Liver (tissue), 8 donors: ENCODE measurements at regions not wholly inside any gene's neighbourhood (a gene's known extent, or its start where the extent isn't known, plus 50 kb on each side); places are given as distances from the start of the nearest gene placed in this dataset.

Experiments
- DNase-seq: peaks from one replicate; pipeline ENCODE4 v3.0.0-alpha.2; 2017; ENCODE audit warnings: low spot score
- H3K27ac ChIP-seq, 2 donors: one replicate each; pipeline ENCODE4 v1.7.0; 2013; ENCODE audit warnings: inconsistent platforms in 2 of 2, low read length in 2 of 2, control low read depth in 1 of 2, low read depth in 1 of 2, mild to moderate bottlenecking in 1 of 2
- H3K27me3 ChIP-seq, 4 donors: one replicate each; pipeline versions ENCODE4 v1.6.1 to v1.7.0; 2013; ENCODE audit warnings: low read length in 3 of 4, inconsistent platforms in 1 of 4, mild to moderate bottlenecking in 1 of 4, moderate library complexity in 1 of 4; ENCODE audit not compliant: control insufficient read depth in 4 of 4, insufficient read depth in 4 of 4
- H3K36me3 ChIP-seq, 4 donors: one replicate each; pipeline versions ENCODE4 v1.6.1 to v1.7.0; 2013; ENCODE audit warnings: low read length in 3 of 4, mild to moderate bottlenecking in 3 of 4, low read depth in 1 of 4, moderate library complexity in 1 of 4; ENCODE audit not compliant: control insufficient read depth in 4 of 4, insufficient read depth in 3 of 4
- H3K4me1 ChIP-seq, 4 donors: one replicate each; pipeline versions ENCODE4 v1.6.1 to v1.7.0; 2013; ENCODE audit warnings: low read length in 3 of 4, mild to moderate bottlenecking in 3 of 4, moderate library complexity in 1 of 4; ENCODE audit not compliant: control insufficient read depth in 4 of 4, insufficient read depth in 4 of 4
- H3K4me3 ChIP-seq, 3 donors: one replicate each; pipeline versions ENCODE4 v1.6.1 to v1.7.0; 2013; ENCODE audit warnings: low read length in 3 of 3, control low read depth in 1 of 3, low read depth in 1 of 3, mild to moderate bottlenecking in 1 of 3
- H3K9ac ChIP-seq, 2 donors: one replicate each; pipeline ENCODE4 v1.7.0; 2013; ENCODE audit warnings: low read length in 2 of 2, mild to moderate bottlenecking in 2 of 2, moderate library complexity in 2 of 2, control low read depth in 1 of 2, low read depth in 1 of 2
- H3K9me3 ChIP-seq, 4 donors: one replicate each; pipeline versions ENCODE4 v1.6.1 to v1.7.0; 2013; ENCODE audit warnings: low read length in 3 of 4; ENCODE audit not compliant: control insufficient read depth in 4 of 4
- EGR1 ChIP-seq, 2 donors: IDR thresholded peaks; 2 replicates each; pipeline ENCODE4 v1.6.1; 2016 to 2018; ENCODE audit warnings: antibody characterized with exemption in 2 of 2, low read depth in 2 of 2
- FOXA1 ChIP-seq: IDR thresholded peaks from 2 replicates; pipeline ENCODE4 v1.6.1; 2016; ENCODE audit warnings: antibody characterized with exemption
- FOXA2 ChIP-seq: IDR thresholded peaks from 2 replicates; pipeline ENCODE4 v1.6.1; 2016; ENCODE audit warnings: antibody characterized with exemption
- GABPA ChIP-seq, 2 donors: IDR thresholded peaks in 1 of 2; conservative IDR thresholded peaks in 1 of 2; 2 replicates each; pipeline ENCODE4 v1.6.1; 2016; ENCODE audit warnings: antibody characterized with exemption in 2 of 2, mild to moderate bottlenecking in 1 of 2, moderate library complexity in 1 of 2
- HNF4A ChIP-seq, 2 donors: conservative IDR thresholded peaks; 2 replicates each; pipeline ENCODE4 v1.6.1; 2016; ENCODE audit warnings: antibody characterized with exemption in 2 of 2, mild to moderate bottlenecking in 2 of 2
- HNF4G ChIP-seq: IDR thresholded peaks from 2 replicates; pipeline ENCODE4 v1.6.1; 2016; ENCODE audit warnings: antibody characterized with exemption
- JUND ChIP-seq, 2 donors: IDR thresholded peaks; 2 replicates each; pipeline ENCODE4 v1.6.1; 2016; ENCODE audit warnings: antibody characterized with exemption in 2 of 2
- NR2F2 ChIP-seq: IDR thresholded peaks from 2 replicates; pipeline ENCODE4 v1.6.1; 2016; ENCODE audit warnings: antibody characterized with exemption
- RAD21 ChIP-seq, 2 donors: IDR thresholded peaks; 2 replicates each; pipeline ENCODE4 v1.6.1; 2016; ENCODE audit warnings: antibody characterized with exemption in 2 of 2, mild to moderate bottlenecking in 2 of 2
- RXRA ChIP-seq, 2 donors: IDR thresholded peaks; 2 replicates each; pipeline ENCODE4 v1.6.1; 2017 to 2018; ENCODE audit warnings: antibody characterized with exemption in 2 of 2, mild to moderate bottlenecking in 1 of 2
- SP1 ChIP-seq: IDR thresholded peaks from 2 replicates; pipeline ENCODE4 v1.6.1; 2018; ENCODE audit warnings: antibody characterized with exemption, mild to moderate bottlenecking
- TAF1 ChIP-seq: conservative IDR thresholded peaks from 2 replicates; pipeline ENCODE4 v1.6.1; 2016; ENCODE audit warnings: antibody characterized with exemption, mild to moderate bottlenecking
- YY1 ChIP-seq: IDR thresholded peaks from 2 replicates; pipeline ENCODE4 v1.6.1; 2016; ENCODE audit warnings: antibody characterized with exemption, mild to moderate bottlenecking
- WGBS: extraction: QIAGEN DNeasy Blood & Tissue Kit; methylation state at CpG from one replicate; pipeline ENCODE4 v1.1.7; 2013; 5-methylcytosine and 5-hydroxymethylcytosine counted together
- TF ChIP-seq, protein P1 (sequence below): fragments of 150-350 bp; IDR thresholded peaks from 2 replicates; pipeline ENCODE4 v1.5.1; 2017; ENCODE audit warnings: improper control_type of control experiment, low read depth, low read length; ENCODE audit not compliant: missing input control
- TF ChIP-seq, protein P2 (sequence below): IDR thresholded peaks from 2 replicates; pipeline ENCODE4 v1.6.1; 2016; ENCODE audit warnings: antibody characterized with exemption
- TF ChIP-seq, protein P3 (sequence below): IDR thresholded peaks from 2 replicates; pipeline ENCODE4 v1.6.1; 2016; ENCODE audit warnings: antibody characterized with exemption
- TF ChIP-seq, protein P4 (sequence below): IDR thresholded peaks from 2 replicates; pipeline ENCODE4 v1.6.1; 2016; ENCODE audit warnings: antibody characterized with exemption, mild to moderate bottlenecking
- TF ChIP-seq, protein P5 (sequence below): IDR thresholded peaks from 2 replicates; pipeline ENCODE4 v1.6.1; 2016; ENCODE audit warnings: antibody characterized with exemption
- donor health status: healthy.
- donor health status: healthy.
- donor health status: healthy.
- donor health status: healthy.
- donor health status: healthy.

DNA sequence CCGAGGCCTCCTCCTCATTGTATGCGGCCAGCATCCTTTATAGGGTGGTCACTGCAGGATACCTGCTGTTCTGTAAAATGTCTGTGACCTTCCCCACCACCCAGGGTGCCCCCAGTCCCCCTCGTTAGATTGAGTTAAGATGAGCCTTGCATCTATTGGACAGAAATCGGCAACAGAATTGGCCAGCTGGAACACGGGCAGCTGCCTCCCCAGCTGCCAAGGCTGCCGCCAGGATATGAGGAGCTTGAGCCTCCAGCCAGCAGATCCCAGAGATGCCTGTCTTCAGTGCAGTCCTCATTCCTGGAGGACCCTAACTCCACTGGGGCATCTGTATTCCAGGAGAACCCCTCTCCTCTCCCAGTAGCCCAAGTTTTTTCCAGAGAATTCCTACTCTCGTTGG is 463.0 kb downstream of the TSHZ3 start:
- Histone ChIP-seq H3K27ac (no peak overlapping the region), H3K36me3 (no peaks in the 10 kb centered on the region), H3K4me1 (no peaks in the 10 kb centered on the region), H3K9ac (no peak overlapping the region), H3K27me3 (peaks cover 0 to 3% (median under 1%) of the 10 kb centered on the region in 4 donors), H3K9me3 (no peaks in the 10 kb centered on the region), H3K4me3 (no peak overlapping the region)
- DNase-seq: no peak
- WGBS: 81% methylated on average over 7 of the region's 7 CpGs
- TF ChIP-seq EGR1 (IDR thresholded peaks at IDR 0.05; ENCODE audit: low read depth in 2 of 2) (no peak), NR2F2 (no peak), RXRA (IDR thresholded peaks at IDR 0.05) (no peak), FOXA1 (no peak), JUND (IDR thresholded peaks at IDR 0.05) (no peak), RAD21 (IDR thresholded peaks at IDR 0.05) (no peak), TAF1 (no peak), FOXA2 (no peak), YY1 (no peak), SP1 (no peak), HNF4G (no peak), GABPA (IDR thresholded peaks at IDR 0.05 in 1 of 2, conservative IDR thresholded peaks at IDR 0.05 in 1 of 2) (no peak), HNF4A (conservative IDR thresholded peaks at IDR 0.05) (no peak)
- TF ChIP-seq, protein P1, sequence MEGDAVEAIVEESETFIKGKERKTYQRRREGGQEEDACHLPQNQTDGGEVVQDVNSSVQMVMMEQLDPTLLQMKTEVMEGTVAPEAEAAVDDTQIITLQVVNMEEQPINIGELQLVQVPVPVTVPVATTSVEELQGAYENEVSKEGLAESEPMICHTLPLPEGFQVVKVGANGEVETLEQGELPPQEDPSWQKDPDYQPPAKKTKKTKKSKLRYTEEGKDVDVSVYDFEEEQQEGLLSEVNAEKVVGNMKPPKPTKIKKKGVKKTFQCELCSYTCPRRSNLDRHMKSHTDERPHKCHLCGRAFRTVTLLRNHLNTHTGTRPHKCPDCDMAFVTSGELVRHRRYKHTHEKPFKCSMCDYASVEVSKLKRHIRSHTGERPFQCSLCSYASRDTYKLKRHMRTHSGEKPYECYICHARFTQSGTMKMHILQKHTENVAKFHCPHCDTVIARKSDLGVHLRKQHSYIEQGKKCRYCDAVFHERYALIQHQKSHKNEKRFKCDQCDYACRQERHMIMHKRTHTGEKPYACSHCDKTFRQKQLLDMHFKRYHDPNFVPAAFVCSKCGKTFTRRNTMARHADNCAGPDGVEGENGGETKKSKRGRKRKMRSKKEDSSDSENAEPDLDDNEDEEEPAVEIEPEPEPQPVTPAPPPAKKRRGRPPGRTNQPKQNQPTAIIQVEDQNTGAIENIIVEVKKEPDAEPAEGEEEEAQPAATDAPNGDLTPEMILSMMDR: no peak
- TF ChIP-seq, protein P2, sequence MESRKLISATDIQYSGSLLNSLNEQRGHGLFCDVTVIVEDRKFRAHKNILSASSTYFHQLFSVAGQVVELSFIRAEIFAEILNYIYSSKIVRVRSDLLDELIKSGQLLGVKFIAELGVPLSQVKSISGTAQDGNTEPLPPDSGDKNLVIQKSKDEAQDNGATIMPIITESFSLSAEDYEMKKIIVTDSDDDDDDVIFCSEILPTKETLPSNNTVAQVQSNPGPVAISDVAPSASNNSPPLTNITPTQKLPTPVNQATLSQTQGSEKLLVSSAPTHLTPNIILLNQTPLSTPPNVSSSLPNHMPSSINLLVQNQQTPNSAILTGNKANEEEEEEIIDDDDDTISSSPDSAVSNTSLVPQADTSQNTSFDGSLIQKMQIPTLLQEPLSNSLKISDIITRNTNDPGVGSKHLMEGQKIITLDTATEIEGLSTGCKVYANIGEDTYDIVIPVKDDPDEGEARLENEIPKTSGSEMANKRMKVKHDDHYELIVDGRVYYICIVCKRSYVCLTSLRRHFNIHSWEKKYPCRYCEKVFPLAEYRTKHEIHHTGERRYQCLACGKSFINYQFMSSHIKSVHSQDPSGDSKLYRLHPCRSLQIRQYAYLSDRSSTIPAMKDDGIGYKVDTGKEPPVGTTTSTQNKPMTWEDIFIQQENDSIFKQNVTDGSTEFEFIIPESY: no peak
- TF ChIP-seq, protein P3, sequence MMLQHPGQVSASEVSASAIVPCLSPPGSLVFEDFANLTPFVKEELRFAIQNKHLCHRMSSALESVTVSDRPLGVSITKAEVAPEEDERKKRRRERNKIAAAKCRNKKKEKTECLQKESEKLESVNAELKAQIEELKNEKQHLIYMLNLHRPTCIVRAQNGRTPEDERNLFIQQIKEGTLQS: no peak
- TF ChIP-seq, protein P4, sequence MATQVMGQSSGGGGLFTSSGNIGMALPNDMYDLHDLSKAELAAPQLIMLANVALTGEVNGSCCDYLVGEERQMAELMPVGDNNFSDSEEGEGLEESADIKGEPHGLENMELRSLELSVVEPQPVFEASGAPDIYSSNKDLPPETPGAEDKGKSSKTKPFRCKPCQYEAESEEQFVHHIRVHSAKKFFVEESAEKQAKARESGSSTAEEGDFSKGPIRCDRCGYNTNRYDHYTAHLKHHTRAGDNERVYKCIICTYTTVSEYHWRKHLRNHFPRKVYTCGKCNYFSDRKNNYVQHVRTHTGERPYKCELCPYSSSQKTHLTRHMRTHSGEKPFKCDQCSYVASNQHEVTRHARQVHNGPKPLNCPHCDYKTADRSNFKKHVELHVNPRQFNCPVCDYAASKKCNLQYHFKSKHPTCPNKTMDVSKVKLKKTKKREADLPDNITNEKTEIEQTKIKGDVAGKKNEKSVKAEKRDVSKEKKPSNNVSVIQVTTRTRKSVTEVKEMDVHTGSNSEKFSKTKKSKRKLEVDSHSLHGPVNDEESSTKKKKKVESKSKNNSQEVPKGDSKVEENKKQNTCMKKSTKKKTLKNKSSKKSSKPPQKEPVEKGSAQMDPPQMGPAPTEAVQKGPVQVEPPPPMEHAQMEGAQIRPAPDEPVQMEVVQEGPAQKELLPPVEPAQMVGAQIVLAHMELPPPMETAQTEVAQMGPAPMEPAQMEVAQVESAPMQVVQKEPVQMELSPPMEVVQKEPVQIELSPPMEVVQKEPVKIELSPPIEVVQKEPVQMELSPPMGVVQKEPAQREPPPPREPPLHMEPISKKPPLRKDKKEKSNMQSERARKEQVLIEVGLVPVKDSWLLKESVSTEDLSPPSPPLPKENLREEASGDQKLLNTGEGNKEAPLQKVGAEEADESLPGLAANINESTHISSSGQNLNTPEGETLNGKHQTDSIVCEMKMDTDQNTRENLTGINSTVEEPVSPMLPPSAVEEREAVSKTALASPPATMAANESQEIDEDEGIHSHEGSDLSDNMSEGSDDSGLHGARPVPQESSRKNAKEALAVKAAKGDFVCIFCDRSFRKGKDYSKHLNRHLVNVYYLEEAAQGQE: no peak
- TF ChIP-seq, protein P5, sequence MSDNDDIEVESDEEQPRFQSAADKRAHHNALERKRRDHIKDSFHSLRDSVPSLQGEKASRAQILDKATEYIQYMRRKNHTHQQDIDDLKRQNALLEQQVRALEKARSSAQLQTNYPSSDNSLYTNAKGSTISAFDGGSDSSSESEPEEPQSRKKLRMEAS: no peak
